Fibroblast of villous mesenchyme (primary cell): ENCODE measurements at regions not wholly inside any gene's neighbourhood (a gene's known extent, or its start where the extent isn't known, plus 50 kb on each side); places are given as distances from the start of the nearest gene placed in this dataset.
"Not testable (repeated sequence)": the region's sequence is repeated elsewhere in the genome, so short reads cannot be mapped to it uniquely, and the experiment has no call there.

Experiments
- DNase-seq: peaks from one replicate; pipeline ENCODE4 v3.0.0-alpha.2; 2010; ENCODE audit warnings: low read depth
- H3K4me3 ChIP-seq: 2 replicates; pipeline ENCODE4 v1.5.1; 2011; ENCODE audit warnings: low read depth, mild to moderate bottlenecking, low read length
- CTCF ChIP-seq: IDR thresholded peaks from 2 replicates; pipeline ENCODE4 v1.5.1; 2012; ENCODE audit warnings: low read depth, mild to moderate bottlenecking, low read length; ENCODE audit not compliant: insufficient read depth

- TF ChIP-seq CTCF: no peak
- H3K4me3 ChIP-seq: no peak overlapping the region
- DNase-seq: peak; percentile 26
Measured at GRCh38 chr5:42108468-42108867, 183.4 kb downstream of the FBXO4 start.

GRCh38 chr5:42109006-42109572, 184.0 kb downstream of the FBXO4 start:
- no peak overlapping the region for H3K4me3 ChIP-seq
- DNase-seq: no peak
- no peak for TF ChIP-seq CTCF

DNA sequence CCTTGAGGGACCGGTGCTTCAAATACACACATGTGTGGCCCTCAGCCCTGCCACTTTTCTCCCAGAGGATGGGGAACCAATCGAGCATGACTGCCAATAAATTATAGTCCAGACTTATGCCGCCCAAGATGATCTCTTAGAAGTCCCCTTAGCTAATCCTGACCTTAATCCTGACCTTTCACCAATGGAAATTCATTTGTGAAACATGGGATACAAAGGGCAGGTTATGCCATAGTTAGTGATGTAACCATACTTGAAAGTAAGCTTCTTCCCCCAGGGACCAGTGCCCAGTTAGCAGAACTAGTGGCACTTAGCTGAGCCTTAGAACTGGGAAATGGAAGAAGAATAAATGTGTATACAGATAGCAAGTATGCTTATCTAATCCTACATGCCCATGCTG, 190.6 kb downstream of the FBXO4 start:
- not testable (repeated sequence) for DNase-seq

DNA sequence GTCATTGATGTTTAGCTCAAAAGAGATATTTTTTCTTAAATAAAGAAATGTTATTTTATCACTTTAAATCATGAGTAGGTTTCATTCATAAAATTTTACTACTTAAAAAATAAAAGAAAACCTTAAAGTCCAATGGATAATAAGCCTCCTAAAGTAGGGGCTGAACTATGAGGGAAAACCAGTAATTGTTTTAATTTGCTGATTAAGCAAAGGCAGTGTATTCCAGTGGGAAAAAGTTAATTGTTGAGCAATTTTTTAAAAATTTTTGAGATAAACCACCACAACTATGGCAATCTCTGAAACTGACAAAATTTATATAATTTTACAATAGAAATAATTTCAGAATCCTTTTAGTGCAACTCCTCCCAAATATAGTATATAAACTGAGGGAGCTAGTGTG, 195.0 kb downstream of the FBXO4 start:
- no peak overlapping the region for H3K4me3 ChIP-seq
- no peak for TF ChIP-seq CTCF
- DNase-seq: no peak

More for the DNA sequence above, 190.6 kb downstream of the FBXO4 start:
- not testable (repeated sequence) for H3K4me3 ChIP-seq

GRCh38 chr5:42121401-42121800, 196.3 kb downstream of the FBXO4 start:
- H3K4me3 ChIP-seq: no peak overlapping the region
- TF ChIP-seq CTCF: no peak
- DNase-seq: no peak

GRCh38 chr5:42131081-42131480, 206.0 kb downstream of the FBXO4 start:
- TF ChIP-seq CTCF: no peak
- H3K4me3 ChIP-seq: no peak overlapping the region
- no peak for DNase-seq

GRCh38 chr5:42143361-42143760, 218.3 kb downstream of the FBXO4 start:
- TF ChIP-seq CTCF: no peak
- no peak overlapping the region for H3K4me3 ChIP-seq
- DNase-seq: no peak

DNA sequence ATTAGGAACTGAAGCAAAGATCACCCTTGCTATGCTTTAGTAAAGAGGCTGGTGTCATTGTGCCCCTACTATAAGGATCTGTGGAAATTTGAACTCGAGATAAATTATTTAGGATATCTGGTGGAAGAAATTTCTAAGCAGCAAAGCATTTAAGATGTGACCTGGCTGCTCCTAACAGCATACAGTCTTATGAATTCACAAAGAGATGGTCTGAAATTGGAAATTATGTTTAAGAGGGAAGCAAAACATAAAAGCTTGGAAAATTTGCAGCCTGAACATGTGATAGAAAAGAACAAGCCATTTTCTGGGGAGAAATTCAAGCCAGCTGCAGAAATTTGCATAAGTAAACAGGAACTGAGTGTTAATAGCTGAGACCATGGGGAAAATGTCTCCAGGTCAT, 223.7 kb downstream of the FBXO4 start:
- DNase-seq: no peak
- H3K4me3 ChIP-seq: no peak overlapping the region
- TF ChIP-seq CTCF: no peak
